BE2C (cell line): ENCODE measurements at regions not wholly inside any gene's neighbourhood (a gene's known extent, or its start where the extent isn't known, plus 50 kb on each side); places are given as distances from the start of the nearest gene placed in this dataset.

Experiments
- DNase-seq: peaks from one replicate; pipeline ENCODE4 v3.0.0-alpha.2; 2020
- H3K27me3 ChIP-seq: fragments of 250-450 bp; sonication (Bioruptor Pico); 2 replicates; pipeline ENCODE4 v1.5.1; 2020; ENCODE audit warnings: mild to moderate bottlenecking
- H3K36me3 ChIP-seq: fragments of 250-450 bp; sonication (Bioruptor Pico); 2 replicates; pipeline ENCODE4 v1.5.1; 2020; ENCODE audit warnings: mild to moderate bottlenecking
- H3K4me1 ChIP-seq: fragments of 250-450 bp; sonication (Bioruptor Pico); 2 replicates; pipeline ENCODE4 v1.5.1; 2020
- H3K4me3 ChIP-seq: 2 replicates; pipeline ENCODE4 v1.5.1; 2011; ENCODE audit warnings: low read depth, low read length
- H3K9me3 ChIP-seq: fragments of 250-450 bp; sonication (Bioruptor Pico); 2 replicates; pipeline ENCODE4 v1.5.1; 2020
- TF ChIP-seq, protein P1 (sequence below): IDR thresholded peaks from 2 replicates; pipeline ENCODE4 v1.5.1; 2012; ENCODE audit warnings: mild to moderate bottlenecking, low read depth, low read length

GRCh38 chr10:84826704-84827103, 498.3 kb downstream of the CCSER2 start:
- Histone ChIP-seq H3K27me3 (no peaks in the 10 kb centered on the region), H3K9me3 (no peaks in the 10 kb centered on the region), H3K4me1 (no peaks in the 10 kb centered on the region), H3K4me3 (no peak overlapping the region), H3K36me3 (no peaks in the 10 kb centered on the region)
- DNase-seq = no peak
- TF ChIP-seq, protein P1, sequence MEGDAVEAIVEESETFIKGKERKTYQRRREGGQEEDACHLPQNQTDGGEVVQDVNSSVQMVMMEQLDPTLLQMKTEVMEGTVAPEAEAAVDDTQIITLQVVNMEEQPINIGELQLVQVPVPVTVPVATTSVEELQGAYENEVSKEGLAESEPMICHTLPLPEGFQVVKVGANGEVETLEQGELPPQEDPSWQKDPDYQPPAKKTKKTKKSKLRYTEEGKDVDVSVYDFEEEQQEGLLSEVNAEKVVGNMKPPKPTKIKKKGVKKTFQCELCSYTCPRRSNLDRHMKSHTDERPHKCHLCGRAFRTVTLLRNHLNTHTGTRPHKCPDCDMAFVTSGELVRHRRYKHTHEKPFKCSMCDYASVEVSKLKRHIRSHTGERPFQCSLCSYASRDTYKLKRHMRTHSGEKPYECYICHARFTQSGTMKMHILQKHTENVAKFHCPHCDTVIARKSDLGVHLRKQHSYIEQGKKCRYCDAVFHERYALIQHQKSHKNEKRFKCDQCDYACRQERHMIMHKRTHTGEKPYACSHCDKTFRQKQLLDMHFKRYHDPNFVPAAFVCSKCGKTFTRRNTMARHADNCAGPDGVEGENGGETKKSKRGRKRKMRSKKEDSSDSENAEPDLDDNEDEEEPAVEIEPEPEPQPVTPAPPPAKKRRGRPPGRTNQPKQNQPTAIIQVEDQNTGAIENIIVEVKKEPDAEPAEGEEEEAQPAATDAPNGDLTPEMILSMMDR = no peak

GRCh38 chr10:84829131-84829530, 500.7 kb downstream of the CCSER2 start:
- H3K4me3 ChIP-seq = no peak overlapping the region
- H3K36me3 ChIP-seq = no peaks in the 10 kb centered on the region
- TF ChIP-seq, protein P1 = no peak
- no peaks in the 10 kb centered on the region for H3K9me3 ChIP-seq
- no peaks in the 10 kb centered on the region for H3K4me1 ChIP-seq
- DNase-seq = no peak
- no peaks in the 10 kb centered on the region for H3K27me3 ChIP-seq

- Histone ChIP-seq H3K27me3 (no peaks in the 10 kb centered on the region; the same call in 1 of the 2 replicates), H3K36me3 (no peaks in the 10 kb centered on the region), H3K4me1 (no peaks in the 10 kb centered on the region), H3K9me3 (no peaks in the 10 kb centered on the region), H3K4me3 (no peak overlapping the region)
- TF ChIP-seq, protein P1 = no peak
- no peak for DNase-seq
These were observed 508.8 kb downstream of the CCSER2 start for GRCh38 chr10:84837041-84837812.

DNA sequence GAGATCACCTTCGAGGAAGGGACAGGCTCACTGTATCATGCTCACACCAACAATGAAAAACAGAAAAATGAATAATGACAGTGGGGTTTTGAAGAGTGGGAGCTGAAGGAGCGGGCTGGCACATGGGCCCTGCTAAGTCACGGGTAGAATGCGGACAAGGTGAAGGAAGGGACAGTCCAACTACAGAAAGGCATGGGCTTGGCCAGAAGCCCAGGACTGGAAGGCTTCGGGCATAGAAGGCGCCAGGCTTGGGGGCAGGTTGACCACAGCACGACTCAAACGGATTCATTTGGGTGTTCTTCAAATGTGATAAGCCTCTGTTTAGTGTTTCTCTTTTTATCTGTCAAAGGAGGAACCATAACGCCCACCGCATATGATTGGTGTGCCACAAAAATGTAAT, 509.5 kb downstream of the CCSER2 start:
- DNase-seq = no peak
- TF ChIP-seq, protein P1 = no peak
- Histone ChIP-seq H3K4me1 (no peaks in the 10 kb centered on the region), H3K4me3 (no peak overlapping the region), H3K36me3 (no peaks in the 10 kb centered on the region), H3K27me3 (no peaks in the 10 kb centered on the region; the same call in 1 of the 2 replicates), H3K9me3 (no peaks in the 10 kb centered on the region)

GRCh38 chr10:84838851-84839250, 510.5 kb downstream of the CCSER2 start:
- TF ChIP-seq, protein P1 = no peak
- no peaks in the 10 kb centered on the region for H3K9me3 ChIP-seq
- no peak overlapping the region for H3K4me3 ChIP-seq
- H3K27me3 ChIP-seq = no peaks in the 10 kb centered on the region; the same call in 1 of the 2 replicates
- no peaks in the 10 kb centered on the region for H3K36me3 ChIP-seq
- H3K4me1 ChIP-seq = no peaks in the 10 kb centered on the region
- DNase-seq = no peak

- no peaks in the 10 kb centered on the region for H3K4me1 ChIP-seq
- H3K9me3 ChIP-seq = no peaks in the 10 kb centered on the region
- no peak overlapping the region for H3K4me3 ChIP-seq
- TF ChIP-seq, protein P1 = no peak
- DNase-seq = no peak
- no peaks in the 10 kb centered on the region for H3K36me3 ChIP-seq
- no peaks in the 10 kb centered on the region; the same call in 1 of the 2 replicates for H3K27me3 ChIP-seq
These were observed 514.2 kb downstream of the CCSER2 start for GRCh38 chr10:84842593-84842992.
